Upper lobe of left lung (tissue), 6 donors: ENCODE measurements at regions not wholly inside any gene's neighbourhood (a gene's known extent, or its start where the extent isn't known, plus 50 kb on each side); places are given as distances from the start of the nearest gene placed in this dataset.

Experiments
- ATAC-seq, 2 donors: fragments of 200-7000 bp; cut with Tn5 transposase; one replicate each; pipeline ENCODE4 v1.9.1; 2022; ENCODE audit warnings: mild to moderate bottlenecking in 2 of 2, moderate library complexity in 2 of 2; ENCODE audit not compliant: low FRiP score in 2 of 2
- DNase-seq, 2 donors: peaks; one replicate each; pipeline ENCODE4 v3.0.0-alpha.2; 2019 to 2020
- H3K27ac ChIP-seq, 4 donors: fragments of 200-600 bp; sonication (generic); one replicate each; pipeline ENCODE4 v1.5.1; 2016 to 2019
- H3K27me3 ChIP-seq, 4 donors: fragments of 200-600 bp; sonication (generic); one replicate each; pipeline ENCODE4 v1.5.1; 2017 to 2019
- H3K36me3 ChIP-seq, 4 donors: fragments of 200-600 bp; sonication (generic); one replicate each; pipeline ENCODE4 v1.5.1; 2016 to 2019
- H3K4me1 ChIP-seq, 4 donors: fragments of 200-600 bp; sonication (generic); one replicate each; pipeline ENCODE4 v1.5.1; 2018 to 2019
- H3K4me3 ChIP-seq, 4 donors: fragments of 200-600 bp; sonication (generic); one replicate each; pipeline ENCODE4 v1.5.1; 2017 to 2019; ENCODE audit warnings: mild to moderate bottlenecking in 2 of 4, moderate library complexity in 1 of 4
- H3K9me3 ChIP-seq, 4 donors: fragments of 200-600 bp; sonication (generic); one replicate each; pipeline ENCODE4 v1.5.1; 2018 to 2019
- CTCF ChIP-seq, 6 experiments: fragments of 450-650 bp in 4 of 6; fragments of 200-600 bp in 2 of 6; sonication (generic) in 2 of 6; IDR thresholded peaks; one replicate each; pipeline ENCODE4 v1.5.1; 2016 to 2019; ENCODE audit warnings: antibody characterized with exemption in 6 of 6
- EP300 ChIP-seq, 4 donors: sonication (generic); formaldehyde crosslinking; IDR thresholded peaks; one replicate each; pipeline ENCODE4 v1.5.1; 2017; ENCODE audit warnings: antibody characterized with exemption in 4 of 4, control low read depth in 2 of 4
- POLR2A ChIP-seq, 4 donors: fragments of 450-650 bp; IDR thresholded peaks; one replicate each; pipeline ENCODE4 v1.5.1; 2016 to 2017; ENCODE audit warnings: antibody characterized with exemption in 4 of 4, mild to moderate bottlenecking in 2 of 4
- POLR2AphosphoS5 ChIP-seq, 2 donors: sonication (generic); formaldehyde crosslinking; IDR thresholded peaks; one replicate each; pipeline ENCODE4 v1.5.1; 2017; ENCODE audit warnings: antibody characterized with exemption in 2 of 2
- whole genome bisulfite sequencing, 2 donors: methylation state at CpG; one replicate each; pipeline ENCODE4 v1.1.5; 2017 to 2018; 5-methylcytosine and 5-hydroxymethylcytosine counted together
- donor health status: DM: no; HTN: no; CAD: no; lungs with moderate emphysema.
- donor health status: DM: no; HTN: yes; CAD: no; lungs with severe emphysema.

GRCh38 chr7:22651534-22652243 is 75.3 kb upstream of the IL6 start:
- 64 to 65% methylated on average over 5 of the region's 5 CpGs for WGBS, 2 donors

GRCh38 chr7:22651036-22651435 is 76.0 kb upstream of the IL6 start:
- 77 to 90% methylated on average over 4 of the region's 4 CpGs for WGBS, 2 donors
- H3K27ac ChIP-seq: no peak overlapping the region
- peaks cover 5 to 10% (median 7%) of the 10 kb centered on the region in 4 donors for H3K9me3 ChIP-seq
- ATAC-seq: no peak
- H3K4me1 ChIP-seq: peaks cover 0 to 4% (median 0%) of the 10 kb centered on the region in 4 donors
- no peak for TF ChIP-seq POLR2AphosphoS5 (IDR thresholded peaks at IDR 0.05)
- TF ChIP-seq CTCF (IDR thresholded peaks at IDR 0.05): no peak
- TF ChIP-seq POLR2A (IDR thresholded peaks at IDR 0.05): no peak
- no peak for TF ChIP-seq EP300 (IDR thresholded peaks at IDR 0.05)
- H3K27me3 ChIP-seq: no peaks in the 10 kb centered on the region
- no peak overlapping the region for H3K4me3 ChIP-seq
- no peaks in the 10 kb centered on the region for H3K36me3 ChIP-seq
- DNase-seq: no peak

More at GRCh38 chr7:22651534-22652243, 75.3 kb upstream of the IL6 start:
- no peak overlapping the region for H3K27ac ChIP-seq
- no peaks in the 10 kb centered on the region for H3K27me3 ChIP-seq
- H3K36me3 ChIP-seq: no peaks in the 10 kb centered on the region
- ATAC-seq (peak in 1 of 2 donors; percentile 16), DNase-seq (no peak)
- peaks cover 0 to 4% (median 0%) of the 10 kb centered on the region in 4 donors for H3K4me1 ChIP-seq
- TF ChIP-seq POLR2A (IDR thresholded peaks at IDR 0.05): no peak
- no peak for TF ChIP-seq EP300 (IDR thresholded peaks at IDR 0.05)
- TF ChIP-seq CTCF (IDR thresholded peaks at IDR 0.05): no peak
- TF ChIP-seq POLR2AphosphoS5 (IDR thresholded peaks at IDR 0.05): no peak
- no peak overlapping the region for H3K4me3 ChIP-seq
- H3K9me3 ChIP-seq: peaks cover under 1 to 3% (median under 1%) of the 10 kb centered on the region in 4 donors

DNA sequence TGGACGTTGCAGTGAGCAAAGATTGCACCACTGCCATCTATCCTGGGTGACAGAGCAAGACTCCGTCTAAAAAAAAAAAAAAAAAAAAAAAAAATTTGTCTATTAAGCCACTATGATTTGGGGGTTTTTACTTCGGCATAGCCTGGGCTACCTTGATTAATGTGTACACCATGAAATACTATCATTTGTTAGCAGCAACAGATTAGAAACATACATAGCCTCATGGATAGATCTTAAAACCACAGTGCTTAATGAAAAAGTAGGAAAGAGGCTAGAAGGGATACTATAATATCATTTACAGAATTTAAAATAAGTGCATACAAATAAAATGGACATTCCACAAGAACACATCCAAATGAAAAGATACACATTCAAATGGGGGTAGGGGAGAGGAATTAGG is 77.3 kb upstream of the IL6 start:
- Histone ChIP-seq H3K36me3 (no peaks in the 10 kb centered on the region), H3K9me3 (peaks cover 9 to 20% (median 18%) of the 10 kb centered on the region in 4 donors), H3K27me3 (no peaks in the 10 kb centered on the region), H3K4me1 (peaks cover 0 to 4% (median 0%) of the 10 kb centered on the region in 4 donors), H3K4me3 (no peak overlapping the region), H3K27ac (no peak overlapping the region)
- DNase-seq: no peak
- no peak for ATAC-seq
- TF ChIP-seq CTCF (IDR thresholded peaks at IDR 0.05) (no peak), POLR2AphosphoS5 (IDR thresholded peaks at IDR 0.05) (no peak), EP300 (IDR thresholded peaks at IDR 0.05) (no peak), POLR2A (IDR thresholded peaks at IDR 0.05) (no peak)
- 91 to 96% methylated on average over 3 of the region's 3 CpGs for WGBS, 2 donors

- Histone ChIP-seq H3K36me3 (no peaks in the 10 kb centered on the region), H3K27ac (no peak overlapping the region), H3K4me1 (peaks cover 0 to 4% (median 0%) of the 10 kb centered on the region in 4 donors), H3K4me3 (no peak overlapping the region), H3K9me3 (peaks cover 9 to 20% (median 18%) of the 10 kb centered on the region in 4 donors), H3K27me3 (no peaks in the 10 kb centered on the region)
- DNase-seq (no peak), ATAC-seq (no peak)
- 65 to 74% methylated on average over 3 of the region's 3 CpGs for WGBS, 2 donors
- no peak for TF ChIP-seq EP300 (IDR thresholded peaks at IDR 0.05)
- TF ChIP-seq CTCF (IDR thresholded peaks at IDR 0.05): no peak
- TF ChIP-seq POLR2AphosphoS5 (IDR thresholded peaks at IDR 0.05): no peak
- TF ChIP-seq POLR2A (IDR thresholded peaks at IDR 0.05): no peak
Measured at GRCh38 chr7:22647451-22648257, 79.3 kb upstream of the IL6 start.
